Thyroid gland (tissue), 4 donors: ENCODE measurements at regions not wholly inside any gene's neighbourhood (a gene's known extent, or its start where the extent isn't known, plus 50 kb on each side); places are given as distances from the start of the nearest gene placed in this dataset.

ENCODE experiments used
- DNase-seq, 2 donors: peaks; one replicate each; pipeline ENCODE4 v3.0.0-alpha.2; 2019
- H3K27ac ChIP-seq, 3 donors: fragments of 200-600 bp; sonication (generic); 1 replicate in 2 of 3; 2 replicates in 1 of 3; pipeline ENCODE4 v1.5.1; 2016 to 2019; ENCODE audit warnings: mild to moderate bottlenecking in 1 of 3, moderate library complexity in 1 of 3
- H3K27me3 ChIP-seq: fragments of 200-600 bp; sonication (generic); one replicate; pipeline ENCODE4 v1.5.1; 2019
- H3K36me3 ChIP-seq, 2 donors: fragments of 200-600 bp; sonication (generic); one replicate each; pipeline ENCODE4 v1.5.1; 2016 to 2019
- H3K4me1 ChIP-seq, 2 donors: fragments of 200-600 bp; sonication (generic); one replicate each; pipeline ENCODE4 v1.5.1; 2017 to 2019
- H3K4me3 ChIP-seq, 3 donors: fragments of 200-600 bp; sonication (generic); replicated peaks in 1 of 3; 1 replicate in 2 of 3; 2 replicates in 1 of 3; pipeline ENCODE4 v1.5.1; 2016; ENCODE audit warnings: mild to moderate bottlenecking in 1 of 3
- H3K9me3 ChIP-seq: fragments of 200-600 bp; sonication (generic); one replicate; pipeline ENCODE4 v1.5.1; 2017
- POLR2A ChIP-seq, 2 donors: fragments of 450-650 bp; IDR thresholded peaks; one replicate each; pipeline ENCODE4 v1.6.1; 2017; ENCODE audit warnings: antibody characterized with exemption in 2 of 2, mild to moderate bottlenecking in 2 of 2, moderate library complexity in 1 of 2
- WGBS, 2 donors: methylation state at CpG; one replicate each; pipeline ENCODE4 v1.1.5; 2017; 5-methylcytosine and 5-hydroxymethylcytosine counted together
- intact Hi-C: fragments of 100-400 bp; cut with DNase I; formaldehyde crosslinking; loops from one replicate; pipeline ENCODE4 v1.15.1; 2023
- TF ChIP-seq, protein P1 (sequence below), 6 experiments: fragments of 200-600 bp in 3 of 6; fragments of 450-650 bp in 3 of 6; sonication (generic) in 3 of 6; IDR thresholded peaks; one replicate each; pipeline ENCODE4 v1.5.1; 2016 to 2019; ENCODE audit warnings: antibody characterized with exemption in 6 of 6, mild to moderate bottlenecking in 2 of 6, inconsistent platforms in 1 of 6, moderate library complexity in 1 of 6

DNA sequence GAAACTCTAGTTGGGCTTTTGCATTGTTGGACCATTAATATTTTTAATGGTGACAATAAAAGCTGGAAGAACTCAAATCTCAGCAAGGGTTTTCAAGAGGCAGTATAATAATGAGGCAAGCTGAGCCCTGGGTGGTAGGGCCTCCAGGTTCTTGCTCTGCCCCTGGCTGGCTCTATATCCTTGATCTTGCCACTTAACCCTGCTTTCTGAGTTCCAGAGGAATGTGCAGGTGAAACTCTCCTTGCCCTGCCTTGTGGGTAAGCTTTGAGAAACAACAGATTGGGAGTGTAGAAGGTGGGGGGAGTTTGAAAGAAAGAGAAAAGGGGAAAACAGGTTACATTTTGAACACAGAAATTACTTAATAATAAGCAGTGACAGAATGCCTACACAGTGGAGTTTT is 103.3 kb upstream of the MAP4K3 start:
- TF ChIP-seq POLR2A (IDR thresholded peaks at IDR 0.05): no peak
- TF ChIP-seq, protein P1, sequence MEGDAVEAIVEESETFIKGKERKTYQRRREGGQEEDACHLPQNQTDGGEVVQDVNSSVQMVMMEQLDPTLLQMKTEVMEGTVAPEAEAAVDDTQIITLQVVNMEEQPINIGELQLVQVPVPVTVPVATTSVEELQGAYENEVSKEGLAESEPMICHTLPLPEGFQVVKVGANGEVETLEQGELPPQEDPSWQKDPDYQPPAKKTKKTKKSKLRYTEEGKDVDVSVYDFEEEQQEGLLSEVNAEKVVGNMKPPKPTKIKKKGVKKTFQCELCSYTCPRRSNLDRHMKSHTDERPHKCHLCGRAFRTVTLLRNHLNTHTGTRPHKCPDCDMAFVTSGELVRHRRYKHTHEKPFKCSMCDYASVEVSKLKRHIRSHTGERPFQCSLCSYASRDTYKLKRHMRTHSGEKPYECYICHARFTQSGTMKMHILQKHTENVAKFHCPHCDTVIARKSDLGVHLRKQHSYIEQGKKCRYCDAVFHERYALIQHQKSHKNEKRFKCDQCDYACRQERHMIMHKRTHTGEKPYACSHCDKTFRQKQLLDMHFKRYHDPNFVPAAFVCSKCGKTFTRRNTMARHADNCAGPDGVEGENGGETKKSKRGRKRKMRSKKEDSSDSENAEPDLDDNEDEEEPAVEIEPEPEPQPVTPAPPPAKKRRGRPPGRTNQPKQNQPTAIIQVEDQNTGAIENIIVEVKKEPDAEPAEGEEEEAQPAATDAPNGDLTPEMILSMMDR (IDR thresholded peaks at IDR 0.05): no peak
- Histone ChIP-seq H3K4me3 (no peak overlapping the region), H3K9me3 (no peaks in the 10 kb centered on the region), H3K4me1 (peaks cover 0 to 10% of the 10 kb centered on the region in 2 donors), H3K27me3 (no peaks in the 10 kb centered on the region), H3K27ac (no peak overlapping the region), H3K36me3 (no peaks in the 10 kb centered on the region)
- intact Hi-C loops: no loop called here
- DNase-seq: peak; percentile 20 to 23

DNA sequence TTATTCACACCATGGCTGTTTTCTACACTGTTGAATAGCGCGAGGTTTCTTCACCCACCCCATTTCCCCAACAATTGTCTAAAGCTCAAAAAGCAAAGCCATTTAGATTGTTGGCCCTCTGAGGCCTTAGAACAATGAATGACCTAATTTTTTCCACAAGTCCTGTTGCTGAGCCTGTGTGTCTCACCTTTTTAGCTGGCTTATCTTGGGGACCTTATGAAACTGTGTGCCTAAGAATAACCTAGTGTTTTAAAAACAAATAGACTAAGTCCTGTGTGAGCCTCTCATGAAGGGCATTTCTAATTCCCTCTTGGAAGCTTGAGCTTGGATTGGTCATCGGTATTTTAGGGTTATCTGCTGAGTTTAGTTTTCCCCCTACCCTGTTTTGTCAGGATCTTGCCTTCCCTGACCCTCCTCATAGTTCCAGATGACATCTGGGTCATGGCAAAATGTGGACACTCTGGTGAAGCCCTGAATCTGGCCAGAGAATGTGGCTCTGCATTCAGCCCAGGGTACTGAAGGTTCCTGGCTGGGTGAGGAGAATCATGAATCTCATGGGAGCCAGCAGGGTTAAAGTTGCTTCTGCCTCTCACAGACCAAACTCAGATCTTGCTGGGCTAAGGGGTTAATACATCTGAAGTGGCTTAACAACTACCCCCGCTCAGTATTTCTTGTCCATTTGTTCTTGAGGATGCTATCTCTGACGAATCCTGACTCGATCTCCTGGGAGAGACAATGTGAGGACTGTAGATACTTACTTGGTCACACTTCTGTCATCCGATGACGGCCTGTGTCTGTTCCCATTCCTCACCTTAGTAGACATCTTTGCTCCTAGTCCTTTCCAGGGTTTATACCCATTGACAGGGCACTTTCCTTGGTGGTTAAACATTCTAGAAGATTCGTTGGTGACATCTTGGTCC is 104.2 kb upstream of the MAP4K3 start:
- Histone ChIP-seq H3K27me3 (no peaks in the 10 kb centered on the region), H3K36me3 (no peaks in the 10 kb centered on the region), H3K4me1 (peaks cover 0 to 10% of the 10 kb centered on the region in 2 donors), H3K4me3 (no peak overlapping the region), H3K27ac (no peak overlapping the region), H3K9me3 (no peaks in the 10 kb centered on the region)
- intact Hi-C loops: no loop called here
- TF ChIP-seq, protein P1 (IDR thresholded peaks at IDR 0.05): no peak
- no peak for TF ChIP-seq POLR2A (IDR thresholded peaks at IDR 0.05)
- 89 to 94% methylated on average over 9 of the region's 9 CpGs for WGBS, 2 donors
- DNase-seq: no peak

DNA sequence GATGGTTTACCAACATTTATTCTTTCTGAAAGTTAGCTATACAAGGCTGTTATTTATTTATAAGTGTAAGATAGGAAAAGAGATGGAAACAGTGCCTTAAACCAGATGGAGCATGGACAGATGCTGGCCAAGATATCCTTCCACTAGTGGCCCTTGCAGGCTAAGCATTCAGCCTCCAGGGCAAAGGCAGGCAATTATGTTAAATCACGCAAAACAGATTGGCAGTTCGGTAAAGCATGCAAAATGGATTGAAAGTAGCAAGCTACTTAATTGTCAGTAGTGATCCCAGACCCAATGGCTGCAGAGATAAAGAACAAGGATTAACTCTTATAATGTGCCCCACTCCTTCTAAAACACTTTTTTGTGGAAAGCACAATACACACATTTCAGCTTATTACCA is 105.4 kb upstream of the MAP4K3 start:
- no peak overlapping the region for H3K27ac ChIP-seq
- H3K4me3 ChIP-seq: no peak overlapping the region
- no peaks in the 10 kb centered on the region for H3K27me3 ChIP-seq
- intact Hi-C loops: no loop called here
- TF ChIP-seq, protein P1 (IDR thresholded peaks at IDR 0.05): no peak
- TF ChIP-seq POLR2A (IDR thresholded peaks at IDR 0.05): no peak
- H3K36me3 ChIP-seq: no peaks in the 10 kb centered on the region
- no peak for DNase-seq
- H3K9me3 ChIP-seq: no peaks in the 10 kb centered on the region
- WGBS, 2 donors: 90 to 96% methylated on average over 2 of the region's 2 CpGs
- H3K4me1 ChIP-seq: peaks cover 0 to 10% of the 10 kb centered on the region in 2 donors

DNA sequence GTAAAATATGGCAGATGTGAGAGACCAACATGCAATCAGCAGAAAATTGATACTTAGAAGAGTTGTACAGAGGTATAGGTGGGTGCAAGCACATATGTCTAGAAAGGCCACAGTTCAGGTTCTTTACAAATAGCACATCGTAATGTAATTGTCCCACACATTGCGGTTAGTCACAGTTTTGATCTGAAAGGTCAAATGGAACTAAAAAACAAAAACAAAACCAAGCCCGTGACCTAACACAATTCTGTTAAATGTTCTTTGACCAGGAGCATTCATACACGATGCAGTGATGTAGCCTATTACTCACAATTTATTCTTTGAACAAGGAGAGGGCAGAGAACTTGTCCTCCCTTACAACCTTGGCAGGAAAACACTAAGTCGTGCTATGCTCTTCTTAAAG is 108.9 kb upstream of the MAP4K3 start:
- Histone ChIP-seq H3K27ac (no peak overlapping the region), H3K4me1 (peaks cover 0 to 1% of the 10 kb centered on the region in 2 donors), H3K9me3 (no peaks in the 10 kb centered on the region), H3K27me3 (no peaks in the 10 kb centered on the region), H3K4me3 (no peak overlapping the region), H3K36me3 (no peaks in the 10 kb centered on the region)
- WGBS, 2 donors: 85 to 87% methylated on average over 5 of the region's 5 CpGs
- no peak for TF ChIP-seq POLR2A (IDR thresholded peaks at IDR 0.05)
- TF ChIP-seq, protein P1 (IDR thresholded peaks at IDR 0.05): no peak
- intact Hi-C loops: no loop called here
- DNase-seq: no peak

DNA sequence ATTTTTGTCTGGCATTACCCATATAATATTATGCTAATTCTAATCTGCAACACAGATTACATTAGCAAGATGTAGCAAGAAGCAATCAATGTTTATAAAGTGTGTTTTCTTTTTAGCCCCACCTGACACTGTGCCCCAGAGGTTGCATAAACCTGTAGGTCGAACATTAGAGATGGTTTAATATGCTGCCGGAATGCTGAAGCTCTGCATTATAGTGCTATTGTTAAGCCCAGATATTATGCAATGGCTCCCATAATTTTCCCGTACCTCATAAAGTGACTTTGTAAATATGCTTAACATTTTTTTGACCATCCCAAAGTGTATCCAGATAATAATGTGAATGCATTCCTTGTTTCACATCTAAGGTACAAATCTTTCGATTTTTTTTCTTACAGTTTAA is 109.3 kb upstream of the MAP4K3 start:
- Histone ChIP-seq H3K9me3 (no peaks in the 10 kb centered on the region), H3K36me3 (no peaks in the 10 kb centered on the region), H3K27me3 (no peaks in the 10 kb centered on the region), H3K27ac (no peak overlapping the region), H3K4me1 (no peaks in the 10 kb centered on the region), H3K4me3 (no peak overlapping the region)
- no peak for DNase-seq
- WGBS, 2 donors: 92 to 97% methylated on average over 4 of the region's 4 CpGs
- intact Hi-C loops: no loop called here
- TF ChIP-seq POLR2A (IDR thresholded peaks at IDR 0.05): no peak
- TF ChIP-seq, protein P1 (IDR thresholded peaks at IDR 0.05): no peak
